ENCODE measurements at regions not wholly inside any gene's neighbourhood (a gene's known extent, or its start where the extent isn't known, plus 50 kb on each side); places are given as distances from the start of the nearest gene placed in this dataset.

DNA sequence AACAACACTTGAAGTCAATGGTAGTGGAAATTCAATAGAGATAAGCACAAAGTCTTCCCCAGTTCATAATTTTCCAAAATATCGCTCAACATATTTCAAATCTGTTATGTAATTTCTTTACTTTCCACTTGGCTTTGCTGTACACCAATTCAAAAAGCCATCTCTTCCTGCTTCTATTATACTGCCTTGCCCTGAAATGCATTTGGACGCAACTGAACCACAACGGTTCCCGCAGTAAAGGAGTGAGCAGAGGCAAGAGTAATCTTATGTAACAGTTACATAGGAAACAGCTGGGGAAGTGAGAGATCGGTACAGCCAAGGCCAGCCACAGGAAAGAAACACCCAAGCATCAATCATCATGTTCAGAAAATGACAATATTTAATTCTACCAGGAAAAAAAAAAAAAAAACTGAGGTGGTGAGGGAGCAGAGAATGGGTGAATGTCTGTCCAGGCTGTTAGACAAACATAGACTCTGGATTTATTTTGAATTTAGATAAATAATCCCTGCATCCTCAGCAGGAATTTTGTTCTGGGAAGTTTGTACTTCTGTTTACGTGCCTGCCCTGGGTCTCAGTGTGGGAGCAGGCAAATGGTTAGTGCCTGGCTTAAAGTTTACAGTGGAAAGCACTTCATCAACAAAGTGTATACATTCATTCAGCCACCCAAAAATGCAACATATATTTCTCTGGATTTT, 392.2 kb downstream of the ETS1 start:
- DNase-seq (ENCODE audit: low spot score): peak; percentile 76

DNA sequence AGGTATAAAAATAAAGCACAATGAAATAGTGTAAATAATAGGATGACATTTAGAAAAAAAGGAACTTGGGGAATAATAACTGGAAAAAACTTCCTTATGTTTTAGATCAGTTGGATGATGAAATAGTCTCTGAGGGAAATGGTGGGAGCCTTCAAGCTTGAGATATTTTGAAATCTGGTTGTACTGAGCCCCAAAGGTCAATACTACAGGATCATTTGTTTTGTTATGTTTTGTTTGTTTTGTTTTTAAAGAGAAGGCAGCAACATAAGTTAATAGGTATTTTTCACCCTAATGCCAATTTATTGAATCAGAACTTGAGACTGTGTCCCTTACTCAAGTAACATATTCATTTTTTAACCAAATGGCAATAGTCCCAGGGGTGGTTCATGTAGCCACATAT, 393.1 kb downstream of the ETS1 start:
- no peak for DNase-seq (ENCODE audit: low spot score)

DNA sequence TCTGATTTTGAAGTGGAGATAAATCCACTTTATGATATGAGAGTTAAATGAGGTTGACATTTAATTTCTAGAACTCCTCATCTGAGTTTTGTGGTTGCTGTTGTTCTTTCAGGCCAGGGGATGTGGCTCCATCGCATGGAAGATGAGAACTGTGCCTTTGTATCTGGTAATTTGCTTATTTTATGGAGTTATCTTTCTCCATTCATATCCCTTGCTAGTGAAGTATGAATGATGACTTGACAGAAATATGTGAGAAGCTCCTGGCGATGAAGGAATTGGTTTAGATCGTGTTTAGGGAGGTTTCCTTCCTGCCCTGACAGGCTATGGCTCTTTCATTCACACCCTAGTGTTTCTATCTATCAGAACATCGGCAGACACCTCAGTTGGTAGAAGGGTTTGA, 393.7 kb downstream of the ETS1 start:
- DNase-seq (ENCODE audit: low spot score): no peak

DNA sequence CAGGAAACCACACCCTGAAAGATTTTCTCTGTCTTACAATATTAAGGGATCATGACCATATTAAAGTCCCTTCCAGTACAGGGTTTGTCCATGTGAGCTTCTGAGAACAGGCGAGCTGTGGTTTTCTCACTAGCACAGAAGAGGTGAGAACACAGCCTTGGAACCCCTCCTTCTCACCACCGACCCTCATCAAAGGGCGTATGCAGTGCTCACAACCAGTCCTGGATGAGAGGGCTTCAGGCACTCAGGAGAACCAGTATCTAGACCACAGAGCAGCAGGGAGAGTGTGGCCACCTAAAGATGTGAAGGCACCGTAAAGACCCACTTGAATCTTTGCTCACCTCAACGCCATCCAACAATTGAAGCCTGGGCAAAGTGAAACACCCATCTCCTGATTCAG, 397.0 kb downstream of the ETS1 start:
- DNase-seq (ENCODE audit: low spot score): peak; percentile 40

DNA sequence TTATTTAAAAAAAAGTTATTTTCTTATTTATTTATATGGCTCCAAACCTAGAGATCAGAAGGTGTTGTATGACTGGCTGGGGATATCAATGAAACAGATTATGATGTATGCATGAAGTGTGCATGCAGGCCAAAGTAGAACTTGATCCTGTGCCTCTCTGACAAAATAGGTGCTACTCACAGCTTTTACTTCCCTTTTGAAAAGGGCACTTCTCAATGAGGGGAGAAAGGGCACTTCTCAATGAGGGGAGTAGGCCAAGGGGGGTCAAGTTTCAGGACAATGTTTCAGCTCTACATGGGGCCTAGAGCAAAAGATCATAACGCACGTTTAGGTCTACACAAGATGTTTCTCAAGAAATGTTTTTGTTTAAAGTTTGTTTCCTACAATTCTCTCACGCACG, 397.5 kb downstream of the ETS1 start:
- DNase-seq (ENCODE audit: low spot score): no peak

DNA sequence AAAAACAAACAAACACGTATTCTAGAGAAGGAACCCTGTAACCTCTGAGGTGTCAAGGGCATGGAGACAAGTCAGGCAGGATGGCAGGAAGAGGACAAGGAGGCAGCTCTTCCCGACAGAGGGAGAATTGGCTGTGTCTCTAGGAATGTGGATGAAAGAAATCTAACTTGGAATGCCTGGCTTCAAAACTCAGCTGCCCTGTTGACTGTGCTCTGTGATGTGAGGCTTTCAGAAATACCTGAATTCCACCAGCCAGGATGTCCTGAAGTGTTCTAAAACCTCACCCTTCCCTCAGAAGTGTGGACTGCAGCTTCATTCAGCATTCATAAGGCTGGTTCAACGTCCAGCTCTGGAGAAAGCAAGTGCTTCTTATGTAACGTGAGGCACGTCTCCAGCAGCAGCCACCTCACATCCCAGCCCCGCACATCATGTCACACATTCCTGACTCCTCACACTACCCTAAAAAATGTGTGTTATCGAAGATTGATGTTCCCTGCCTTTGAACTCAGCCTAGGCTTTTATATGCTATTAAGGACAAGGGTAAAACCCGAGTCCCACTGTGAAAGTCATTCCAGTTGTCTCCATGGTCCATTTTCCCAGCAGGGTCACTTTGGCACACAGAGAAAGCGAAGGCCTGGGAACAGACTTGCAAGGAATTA, 398.9 kb downstream of the ETS1 start:
- no peak for DNase-seq (ENCODE audit: low spot score)

DNA sequence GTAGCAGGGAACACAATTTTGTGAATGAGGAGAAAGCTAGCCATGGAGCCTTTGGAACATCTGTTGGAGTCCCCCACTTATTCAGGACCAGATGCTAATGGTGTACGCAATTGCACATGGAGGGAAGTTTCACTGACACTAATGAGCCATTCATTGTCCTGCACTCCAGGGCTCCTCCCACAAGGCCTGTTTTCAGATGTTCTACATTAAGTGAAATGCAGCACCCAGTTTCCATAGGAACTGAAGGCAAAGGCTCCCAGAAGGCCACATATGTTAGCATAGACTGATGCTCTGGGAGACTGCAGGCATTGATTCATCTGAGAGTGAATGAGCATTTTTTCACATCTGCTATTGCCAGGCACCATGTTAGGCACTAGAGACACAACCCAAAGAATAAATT, 399.5 kb downstream of the ETS1 start:
- no peak for DNase-seq (ENCODE audit: low spot score)

DNA sequence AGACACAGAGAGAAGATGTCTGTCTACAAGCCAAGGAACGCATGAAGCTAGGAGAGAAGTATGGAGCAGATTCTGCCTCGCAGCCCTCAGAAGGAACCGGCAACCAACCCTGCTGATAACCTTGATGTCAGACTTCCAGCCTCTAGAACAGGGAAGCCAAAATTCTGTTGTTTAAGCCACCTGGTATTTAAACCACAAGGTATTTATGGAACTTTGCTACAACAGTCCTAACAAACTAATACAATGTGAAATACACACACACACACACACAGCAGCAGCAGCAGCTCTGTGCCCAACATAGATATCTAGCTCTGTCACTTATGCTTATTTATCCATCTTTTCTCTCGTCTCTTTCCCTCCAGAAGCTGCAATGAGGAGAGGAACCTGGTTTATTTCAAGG, 400.0 kb downstream of the ETS1 start:
- no peak for DNase-seq (ENCODE audit: low spot score)

DNA sequence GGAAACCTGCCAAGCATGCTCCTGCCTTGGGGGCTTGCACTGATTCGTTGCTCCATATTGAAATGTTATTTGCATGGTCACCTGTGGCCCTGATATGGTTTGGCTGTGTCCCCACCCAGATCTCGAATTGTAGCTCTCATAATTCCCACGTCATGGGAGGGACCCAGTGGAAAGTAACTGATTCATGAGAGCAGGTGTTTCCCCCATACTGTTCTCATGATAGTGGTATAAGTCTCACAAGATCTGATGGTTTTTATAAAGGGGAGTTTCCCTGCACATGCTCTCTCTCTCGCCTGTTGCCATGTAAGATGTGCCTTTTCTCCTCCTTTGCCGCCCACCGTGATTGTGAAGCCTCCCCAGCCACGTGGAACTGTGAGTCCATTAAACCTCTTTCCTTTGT, 402.4 kb downstream of the ETS1 start:
- DNase-seq (ENCODE audit: low spot score): no peak

DNA sequence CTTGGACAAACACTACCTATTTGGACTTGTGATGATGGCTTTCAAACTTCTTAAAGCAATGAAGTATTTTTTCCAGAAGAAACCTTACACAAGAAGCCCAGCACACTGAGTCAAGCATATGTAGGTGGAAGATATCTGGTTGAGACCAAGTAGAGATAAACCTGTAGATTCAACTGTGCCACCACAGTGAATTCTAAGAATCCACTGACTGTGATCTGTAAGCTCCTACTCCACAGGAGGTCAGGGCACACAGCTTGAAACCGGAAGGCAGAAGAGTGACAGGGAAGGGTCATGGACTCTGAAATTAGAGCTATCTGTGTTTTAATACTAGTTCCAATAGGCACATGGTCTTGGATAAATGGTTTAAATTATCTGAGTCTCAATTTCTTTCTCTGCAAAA, 404.5 kb downstream of the ETS1 start:
- DNase-seq (ENCODE audit: low spot score): no peak

DNA sequence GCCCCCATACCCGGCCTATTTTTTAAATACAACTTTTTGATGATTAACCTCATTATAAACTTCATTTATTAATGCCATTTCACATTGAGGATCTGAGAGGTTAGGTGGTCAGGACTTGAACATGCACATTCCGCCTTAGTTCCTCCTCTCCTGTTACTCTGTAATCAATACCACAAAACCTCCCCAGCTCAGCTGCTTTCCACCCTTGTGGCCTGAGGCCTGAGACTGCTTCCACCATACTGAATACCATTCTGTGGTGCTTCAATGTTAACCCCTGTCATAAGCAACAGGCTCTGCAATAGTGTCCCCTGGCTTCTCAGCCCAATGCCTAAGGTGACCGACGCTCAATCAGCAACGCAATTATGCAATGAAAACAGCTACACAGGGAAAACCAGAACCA, 405.4 kb downstream of the ETS1 start:
- DNase-seq (ENCODE audit: low spot score): no peak

DNA sequence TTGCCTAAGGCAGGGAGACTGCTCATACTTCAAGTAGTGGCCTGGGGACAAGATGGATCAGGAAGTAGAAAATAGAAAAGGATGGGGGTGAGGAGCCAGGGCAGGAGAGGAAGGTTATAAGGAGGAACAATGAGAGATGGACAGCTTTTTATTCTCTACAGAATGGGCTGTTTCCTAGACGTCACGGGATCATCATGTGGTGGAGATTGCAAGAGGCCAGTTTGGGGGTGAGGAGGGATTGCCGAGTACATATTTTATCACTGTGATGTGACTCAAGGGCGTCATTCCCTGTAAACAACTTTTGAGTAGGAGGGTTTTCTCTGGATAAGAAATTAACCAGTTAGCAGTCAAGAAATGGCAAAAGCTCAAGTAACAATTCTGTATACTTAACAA, 406.3 kb downstream of the ETS1 start:
- DNase-seq (ENCODE audit: low spot score): no peak

DNA sequence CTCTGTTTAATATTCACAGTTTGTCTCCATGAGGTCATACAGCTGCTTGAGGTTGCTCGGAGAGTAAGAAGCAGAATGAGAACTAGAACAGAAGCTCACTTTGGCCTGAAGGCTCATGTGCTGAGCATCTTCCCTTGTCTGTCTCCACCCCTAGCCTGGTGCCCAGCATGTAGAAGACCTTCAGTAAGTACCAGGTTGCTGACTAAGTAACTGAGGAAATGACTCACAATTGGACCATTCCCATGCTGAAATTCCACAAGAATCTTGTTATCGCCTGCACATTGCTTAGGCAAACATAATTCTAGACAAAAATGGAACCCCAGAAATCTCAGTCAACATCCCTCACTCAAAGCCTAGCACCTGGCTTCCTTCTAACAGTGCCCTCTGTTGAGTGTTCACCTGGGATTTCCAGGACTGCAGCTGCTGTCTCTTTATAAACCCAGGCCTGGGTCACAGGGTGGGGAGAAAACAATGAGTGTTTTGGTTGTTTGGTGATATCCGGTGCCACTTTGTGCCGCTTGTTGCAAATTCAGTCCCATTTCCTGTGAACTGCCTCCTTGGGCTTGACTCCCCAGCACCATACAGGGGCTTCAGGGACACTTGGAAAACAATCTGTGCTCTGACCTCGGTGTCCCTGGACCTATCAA, 406.8 kb downstream of the ETS1 start:
- DNase-seq (ENCODE audit: low spot score): no peak

DNA sequence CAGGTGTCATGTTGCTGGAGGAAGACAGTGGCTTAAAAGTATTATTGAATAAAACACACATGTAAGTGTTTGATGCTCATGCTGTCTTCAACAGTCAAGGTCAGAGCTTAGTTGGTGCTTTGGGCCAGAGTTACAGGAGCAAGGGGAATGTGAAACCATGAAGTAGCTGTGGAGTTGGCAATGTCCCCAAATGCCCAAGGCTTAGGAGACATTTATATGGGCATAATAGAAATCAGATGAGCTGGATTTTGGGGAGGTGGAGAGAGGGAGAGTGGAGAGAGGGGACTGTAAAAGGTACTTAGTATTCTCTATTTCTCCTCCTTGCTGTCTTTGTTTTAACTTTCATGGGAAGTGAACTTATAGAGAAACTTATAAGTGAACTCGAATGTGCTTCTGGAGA, 407.8 kb downstream of the ETS1 start:
- DNase-seq (ENCODE audit: low spot score): no peak

DNA sequence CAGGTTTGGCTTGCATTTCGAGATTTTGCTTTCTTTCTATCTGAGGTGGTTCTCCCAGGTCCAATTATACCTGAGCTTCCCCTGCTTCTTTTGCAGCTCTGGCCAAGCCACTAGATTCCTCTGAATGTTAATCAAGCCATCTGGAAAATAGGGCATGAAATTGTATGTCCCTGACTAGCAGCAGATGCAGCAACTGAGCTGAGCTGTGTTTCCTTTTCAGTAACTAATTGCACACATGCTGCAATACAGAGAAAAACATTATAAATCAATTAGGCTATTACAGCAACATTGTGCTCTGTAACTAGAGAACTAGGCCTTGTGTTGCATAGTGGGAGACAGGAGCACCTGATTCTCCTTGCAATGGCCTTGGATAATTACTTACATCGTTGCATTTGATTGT, 408.3 kb downstream of the ETS1 start:
- no peak for DNase-seq (ENCODE audit: low spot score)

DNA sequence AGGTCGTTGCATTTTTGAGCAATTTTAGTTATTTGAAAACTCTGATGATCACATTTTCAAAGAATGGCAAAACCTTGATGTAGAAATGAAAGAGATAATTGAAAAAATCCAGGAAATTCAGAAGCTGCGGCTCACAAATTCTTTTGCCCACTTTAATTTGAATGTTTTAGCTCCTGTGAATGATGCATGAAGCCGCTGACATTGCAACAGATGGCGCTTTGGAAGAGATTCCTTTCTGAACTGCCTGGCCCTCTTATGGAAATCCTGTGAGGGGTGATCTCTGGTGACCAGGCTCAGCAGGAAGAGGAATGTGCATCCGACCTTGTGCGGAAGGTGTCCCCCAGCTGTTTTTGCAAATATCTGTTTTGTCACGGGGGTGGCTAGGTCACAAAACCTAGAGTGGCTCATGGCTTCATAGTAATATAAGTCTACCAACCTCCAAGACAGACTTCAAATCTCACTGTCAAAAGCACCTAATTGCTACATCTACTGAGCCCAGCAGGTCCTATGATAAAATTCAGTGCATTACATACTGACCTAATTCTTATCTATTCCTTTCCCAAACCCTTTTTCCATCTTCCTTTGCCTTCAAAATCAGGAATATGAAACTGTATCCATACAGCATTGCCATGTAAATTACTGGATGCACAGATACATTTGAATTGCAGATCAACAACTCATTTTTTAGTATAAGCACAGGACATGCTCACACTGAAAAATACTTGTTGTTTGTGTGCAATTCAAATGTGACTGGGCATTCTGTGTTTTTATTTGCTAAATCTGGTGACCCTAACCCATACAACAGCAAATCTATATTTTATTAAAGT, 412.7 kb downstream of the ETS1 start:
- DNase-seq (ENCODE audit: low spot score): no peak

DNA sequence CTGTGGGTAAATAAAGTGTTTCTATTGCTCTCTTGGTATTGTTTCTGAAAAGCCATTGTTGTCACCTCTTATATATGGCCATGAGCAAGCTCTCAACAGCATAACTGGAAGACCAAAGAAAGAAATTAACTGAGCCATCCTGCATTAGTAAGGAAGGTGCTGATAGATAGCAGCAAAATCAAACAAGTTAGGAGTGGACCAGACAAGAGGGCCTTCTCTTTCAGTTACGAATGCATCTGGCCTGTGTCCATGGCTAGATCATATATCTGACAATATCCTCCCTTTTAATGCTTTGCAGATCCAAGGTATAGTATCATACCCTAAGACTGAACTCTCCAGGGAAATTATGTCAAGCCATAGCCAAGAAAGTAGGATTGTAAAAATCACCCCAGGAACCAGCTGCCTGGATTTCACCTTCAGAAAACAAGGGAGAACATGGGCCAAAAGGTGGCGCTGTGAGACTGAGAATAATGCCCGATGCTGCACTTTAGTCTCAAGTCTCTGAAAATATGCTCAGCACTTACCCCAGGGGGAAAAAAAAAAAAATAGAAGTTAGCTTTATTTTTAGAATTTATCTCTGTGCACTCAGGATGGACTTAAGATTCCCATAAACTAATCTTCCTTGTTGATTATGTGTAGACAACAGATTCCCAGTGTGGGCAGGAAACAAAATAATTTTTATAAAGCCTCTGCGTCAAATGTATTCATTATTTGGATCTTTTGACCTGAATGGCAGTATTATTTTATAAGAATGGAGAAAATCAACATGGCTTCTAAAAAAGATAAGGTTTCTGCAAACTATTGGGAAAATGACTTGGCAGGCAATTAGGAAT, 415.1 kb downstream of the ETS1 start:
- DNase-seq (ENCODE audit: low spot score): peak; percentile 88

DNA sequence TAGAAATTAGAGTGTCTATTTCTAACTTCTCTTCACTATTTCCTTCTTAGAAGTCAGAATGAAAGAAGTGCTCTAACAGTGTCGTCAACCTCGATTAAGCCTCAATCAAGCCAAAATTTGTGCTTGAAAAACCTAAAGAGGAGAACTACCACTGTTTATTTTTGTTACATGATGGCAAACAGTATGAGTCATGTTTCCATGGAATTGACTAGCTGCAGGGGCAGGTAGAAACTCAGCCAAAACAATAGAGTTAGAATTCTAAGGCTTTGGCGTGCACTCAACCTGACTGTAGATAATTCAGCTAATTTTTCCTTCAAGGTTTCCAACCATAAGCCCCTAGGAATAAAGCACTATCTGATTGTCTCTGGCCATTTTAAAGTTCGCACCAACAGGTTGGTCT, 415.9 kb downstream of the ETS1 start:
- DNase-seq (ENCODE audit: low spot score): no peak

DNA sequence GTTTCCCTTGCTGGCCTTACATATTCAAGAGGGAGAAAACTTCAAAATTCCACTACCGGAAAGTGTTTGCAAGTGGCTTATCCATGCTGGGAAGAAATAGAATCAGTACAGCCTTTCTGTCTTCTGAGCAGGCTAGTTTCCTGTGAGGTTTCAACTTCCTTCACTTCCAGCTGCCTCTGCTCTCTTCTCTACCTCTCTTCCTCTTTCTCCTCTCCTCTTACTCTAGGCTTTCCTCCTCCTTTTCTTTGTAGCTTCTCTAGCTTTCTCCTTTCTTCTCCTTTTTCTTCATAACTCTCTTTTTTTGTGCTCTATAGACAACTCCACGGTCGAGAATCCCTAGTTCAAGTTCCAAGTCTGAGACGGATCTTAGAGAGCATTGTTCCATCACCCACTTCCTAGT, 421.8 kb downstream of the ETS1 start:
- DNase-seq (ENCODE audit: low spot score): no peak

DNA sequence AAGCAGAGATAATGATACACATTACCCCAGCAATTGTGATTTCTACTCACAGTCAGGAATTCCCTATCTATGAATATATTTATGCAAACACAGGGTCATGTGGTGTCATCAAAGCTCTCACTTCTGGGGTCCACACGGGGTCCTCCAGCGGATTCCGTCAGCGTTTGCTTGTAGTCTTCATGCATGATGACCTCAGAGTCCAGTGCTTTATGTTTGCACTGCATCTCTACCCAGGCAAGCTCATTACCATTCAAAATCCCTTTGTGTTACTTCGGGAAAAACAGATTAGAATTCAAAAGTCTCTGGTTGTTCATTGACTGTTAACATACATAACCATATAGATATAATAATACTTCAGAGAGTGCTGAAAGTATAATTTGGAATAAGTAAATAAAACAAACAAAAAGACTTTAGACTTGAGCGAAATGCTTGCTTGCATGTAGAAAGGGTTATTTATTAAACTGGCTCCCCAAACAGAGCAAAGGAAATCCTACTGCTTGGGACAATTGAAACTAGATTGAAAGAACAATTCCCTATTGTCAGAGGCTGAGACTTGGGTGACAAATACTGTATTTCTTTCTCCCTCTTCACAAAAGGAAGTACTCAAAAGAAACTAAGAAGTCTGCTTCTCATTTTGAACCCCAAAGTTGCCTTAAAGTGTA, 423.1 kb downstream of the ETS1 start:
- DNase-seq (ENCODE audit: low spot score): no peak

DNA sequence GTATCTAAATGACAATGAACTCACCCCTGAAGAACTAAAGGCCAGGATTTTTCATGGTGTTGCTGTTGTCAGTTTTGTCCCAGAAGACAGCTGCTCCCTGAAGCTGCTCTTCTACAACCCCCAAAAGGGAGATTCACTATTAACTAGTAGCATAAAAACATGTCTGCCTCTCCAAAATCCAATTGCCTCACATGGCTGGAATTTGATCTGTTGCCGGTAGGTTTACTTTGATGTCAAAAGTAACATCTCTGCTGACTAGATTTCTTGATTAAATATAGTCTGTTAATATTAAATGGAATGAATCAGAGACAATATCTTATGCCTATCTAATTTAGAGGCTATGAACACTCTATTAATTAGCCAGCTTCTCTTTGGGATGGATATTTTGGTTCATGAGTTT, 425.4 kb downstream of the ETS1 start:
- DNase-seq (ENCODE audit: low spot score): no peak
